GM19043 (cell line): ENCODE measurements at regions not wholly inside any gene's neighbourhood (a gene's known extent, or its start where the extent isn't known, plus 50 kb on each side); places are given as distances from the start of the nearest gene placed in this dataset.

ENCODE experiments used
- ATAC-seq: cut with Tn5 transposase; IDR thresholded peaks from one replicate; pipeline ENCODE4 v1.9.1; 2021; ENCODE audit warnings: low read depth; ENCODE audit not compliant: unreplicated experiment

DNA sequence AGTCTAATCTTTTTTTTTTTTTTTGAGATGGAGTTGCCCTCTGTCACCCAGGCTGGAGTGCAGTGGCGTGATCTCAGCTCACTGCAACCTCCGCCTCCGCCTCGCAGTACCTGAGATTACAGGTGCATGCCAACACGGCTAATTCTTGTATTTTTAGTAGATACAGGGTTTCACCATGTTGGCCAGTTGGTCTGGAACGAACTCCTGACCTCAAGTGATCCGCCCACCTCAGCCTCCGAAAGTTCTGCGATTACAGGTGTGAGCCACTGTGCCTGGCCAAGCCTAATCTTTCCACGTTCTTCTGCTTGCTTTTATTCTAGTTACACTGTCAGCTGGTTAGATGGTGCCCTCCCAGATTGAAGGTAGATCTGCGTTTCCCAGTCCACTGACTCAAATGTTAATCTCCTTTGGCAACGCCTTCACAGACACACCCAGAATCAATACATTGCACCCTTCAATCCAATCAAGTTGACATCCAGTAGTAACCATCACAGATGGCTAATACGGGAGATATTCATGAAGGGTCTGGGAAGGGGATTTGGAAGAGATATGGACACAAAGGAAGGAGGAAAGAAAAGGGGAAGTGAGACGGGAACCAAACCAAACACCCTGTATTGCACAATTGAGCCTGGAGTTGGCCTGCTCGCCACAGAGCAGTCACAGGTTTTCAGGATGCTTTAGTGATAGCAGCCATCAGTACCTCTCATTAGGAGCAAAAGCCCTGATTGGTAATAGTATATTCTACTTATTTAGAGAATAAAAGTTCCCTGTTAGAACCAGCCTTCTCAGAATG is 229.8 kb downstream of the PIK3C3 start:
- ATAC-seq: no peak

DNA sequence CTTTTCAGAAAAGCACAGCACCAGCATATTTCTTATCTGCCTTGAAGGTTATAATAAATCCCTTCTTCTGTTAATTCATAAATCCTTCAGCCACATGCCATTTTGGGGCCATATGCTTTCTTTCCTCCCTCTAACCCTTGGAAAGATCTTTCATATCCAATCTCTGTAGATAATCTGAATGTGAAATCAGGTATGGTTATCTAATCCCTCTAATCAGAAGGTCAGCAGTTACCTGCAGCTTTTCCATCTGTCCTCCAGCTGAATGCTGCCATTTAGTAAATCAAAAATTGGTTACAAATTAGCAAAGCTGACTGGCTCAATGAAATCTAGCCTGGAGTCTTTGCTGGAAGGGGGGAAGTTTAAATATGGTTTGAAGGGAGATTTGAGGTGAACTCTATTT is 230.5 kb downstream of the PIK3C3 start:
- no peak for ATAC-seq

DNA sequence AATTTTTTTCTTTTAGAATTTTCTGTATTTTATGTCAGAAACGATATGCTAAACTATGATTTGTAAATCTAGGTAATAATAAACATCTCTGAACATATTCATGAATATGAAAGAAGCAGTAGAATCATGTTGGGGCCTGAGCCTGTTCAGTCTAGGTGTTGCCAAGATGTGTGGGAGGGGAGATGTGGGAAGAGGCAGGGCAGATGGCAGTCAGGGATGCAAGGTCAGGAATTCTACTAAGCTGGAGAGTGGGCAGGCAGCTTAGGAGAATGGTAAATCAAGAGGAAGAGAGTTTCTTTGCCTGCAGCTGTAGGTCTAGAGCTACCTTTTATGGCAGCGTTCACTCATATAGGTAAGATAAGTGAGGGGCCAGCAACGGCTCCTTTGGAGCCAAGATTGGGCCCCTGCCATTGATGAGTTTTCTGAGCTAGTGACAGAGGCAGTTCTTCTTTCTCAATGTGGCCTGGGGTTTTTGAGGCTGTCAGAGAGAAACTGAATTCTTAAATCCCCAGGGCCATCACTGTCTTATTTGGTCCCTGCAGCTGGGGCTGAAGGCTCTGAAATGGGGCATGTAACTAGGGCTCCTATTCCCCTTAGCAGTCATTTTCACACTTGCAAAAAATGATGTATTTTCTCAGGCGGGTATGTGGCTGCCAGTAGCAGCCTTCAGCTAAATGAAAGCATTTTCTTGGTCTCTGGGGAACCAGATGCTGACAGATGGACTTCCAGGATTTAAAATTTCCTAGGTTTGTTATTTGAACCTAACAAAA is 232.8 kb downstream of the PIK3C3 start:
- peak; percentile 72 for ATAC-seq

DNA sequence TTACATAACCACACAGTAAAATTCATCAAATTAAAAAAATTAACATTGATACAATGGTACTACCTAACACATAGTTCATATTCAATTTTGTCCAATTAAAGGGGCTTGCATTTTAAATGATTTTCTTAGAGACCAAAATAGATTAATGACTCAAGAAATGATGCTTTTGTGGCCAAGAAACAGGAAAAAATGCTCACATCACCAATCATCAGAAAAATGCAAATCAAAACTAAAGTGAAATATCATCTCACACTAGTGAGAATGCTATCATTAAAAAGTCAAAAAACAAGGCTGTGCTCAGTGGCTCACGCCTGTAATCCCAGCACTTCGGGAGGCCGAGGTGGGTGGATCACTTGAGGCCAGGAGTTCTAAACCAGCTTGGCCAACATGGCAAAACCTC is 235.6 kb downstream of the PIK3C3 start:
- no peak for ATAC-seq

DNA sequence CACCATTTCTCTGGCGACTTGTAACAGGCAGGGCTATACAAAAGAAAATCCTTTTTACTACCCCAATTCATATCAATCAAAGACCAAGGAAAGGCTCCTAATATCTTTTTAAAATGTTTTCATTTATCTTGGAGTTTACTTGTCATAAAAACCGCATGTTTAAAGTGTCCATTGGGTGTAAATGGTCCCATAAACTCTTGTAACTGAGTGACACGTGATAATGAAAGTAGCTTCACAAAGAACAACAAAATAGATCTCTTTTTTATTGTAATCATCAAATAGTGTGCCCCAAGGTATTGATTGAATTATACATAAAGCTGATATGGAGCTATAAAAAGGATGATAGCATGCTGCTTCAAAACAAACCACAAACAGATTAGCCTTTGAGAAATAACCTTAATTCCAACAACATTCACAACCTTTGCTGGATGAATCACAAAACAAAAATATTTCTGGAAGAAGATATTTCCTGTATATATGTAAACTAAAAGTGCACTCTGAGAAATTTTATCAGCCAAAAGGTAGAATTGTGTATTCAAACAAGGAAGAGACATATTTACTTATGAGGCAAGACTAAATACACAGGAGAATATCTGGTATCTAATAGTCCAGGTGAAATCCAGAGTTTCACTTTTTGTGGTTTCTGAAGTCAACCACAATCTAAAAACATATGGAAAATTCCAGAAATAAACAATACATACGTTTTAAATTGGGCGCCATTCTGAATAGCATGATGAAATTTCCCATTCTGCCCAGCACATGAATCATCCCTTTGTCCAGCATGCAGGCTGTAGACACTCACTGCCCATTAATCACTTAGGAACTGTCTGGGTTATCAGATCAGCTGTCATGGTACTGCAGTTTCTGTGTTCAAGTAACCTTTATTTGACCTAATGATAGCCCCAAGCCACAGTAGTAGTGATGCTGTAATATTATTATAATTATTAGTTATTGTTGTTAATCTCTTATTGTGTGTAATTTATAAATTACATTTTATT is 237.5 kb downstream of the PIK3C3 start:
- ATAC-seq: no peak

DNA sequence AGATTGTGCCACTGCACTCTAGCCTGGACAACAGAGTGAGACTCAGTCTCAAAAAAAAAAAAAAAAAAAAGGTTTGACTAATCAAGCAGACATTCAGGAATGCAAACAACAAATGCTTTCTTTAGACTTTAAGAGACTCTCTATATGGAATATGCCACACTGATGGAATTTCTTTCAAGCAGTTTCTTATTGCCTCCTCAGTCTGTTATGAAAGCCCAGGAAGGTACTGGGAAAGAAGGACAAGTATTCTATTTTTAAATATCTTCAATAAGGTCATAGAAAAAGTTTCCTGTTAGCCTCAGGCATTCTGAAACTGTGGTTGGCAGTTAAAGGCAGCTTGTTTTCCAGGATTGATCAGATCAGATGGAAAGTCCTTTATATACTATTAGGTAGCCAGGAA is 241.6 kb downstream of the PIK3C3 start:
- no peak for ATAC-seq

DNA sequence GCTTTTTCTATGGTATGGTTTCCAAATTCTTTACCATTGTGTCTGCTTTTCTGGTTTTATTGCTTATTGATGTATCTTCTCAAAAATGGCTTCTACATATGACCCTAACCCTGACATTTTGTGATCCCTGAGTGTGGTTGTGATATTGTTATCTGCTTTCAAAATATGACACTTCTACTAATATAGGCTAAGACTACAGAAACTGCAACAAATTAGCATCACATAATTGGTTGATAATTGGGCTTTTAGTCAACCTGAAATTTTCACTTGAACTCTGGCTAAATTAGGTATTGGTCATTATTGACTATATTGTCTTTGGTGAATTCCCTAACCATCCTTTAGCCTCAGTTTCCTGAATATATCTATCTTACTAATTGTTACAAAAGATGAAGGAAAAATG is 246.1 kb downstream of the PIK3C3 start:
- no peak for ATAC-seq

DNA sequence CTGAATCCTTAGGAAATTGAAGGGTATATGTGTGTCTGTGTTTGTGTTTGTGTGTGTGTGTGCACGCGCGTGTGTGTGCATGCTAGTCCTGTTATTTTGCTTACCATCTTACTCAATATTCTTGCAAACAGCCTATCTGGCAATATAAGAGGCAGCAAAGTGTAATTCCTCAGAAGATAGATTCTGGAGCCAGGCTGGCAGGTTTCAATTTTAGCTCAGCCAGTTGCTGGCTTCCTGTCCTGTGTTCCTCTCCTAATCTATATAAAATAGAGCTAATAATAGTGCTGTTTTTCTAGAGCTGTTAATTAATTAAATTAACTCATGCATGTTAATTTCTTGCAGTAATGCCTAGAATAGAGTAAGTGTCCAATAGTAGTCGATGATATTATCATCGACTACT is 256.2 kb downstream of the PIK3C3 start:
- ATAC-seq: no peak

DNA sequence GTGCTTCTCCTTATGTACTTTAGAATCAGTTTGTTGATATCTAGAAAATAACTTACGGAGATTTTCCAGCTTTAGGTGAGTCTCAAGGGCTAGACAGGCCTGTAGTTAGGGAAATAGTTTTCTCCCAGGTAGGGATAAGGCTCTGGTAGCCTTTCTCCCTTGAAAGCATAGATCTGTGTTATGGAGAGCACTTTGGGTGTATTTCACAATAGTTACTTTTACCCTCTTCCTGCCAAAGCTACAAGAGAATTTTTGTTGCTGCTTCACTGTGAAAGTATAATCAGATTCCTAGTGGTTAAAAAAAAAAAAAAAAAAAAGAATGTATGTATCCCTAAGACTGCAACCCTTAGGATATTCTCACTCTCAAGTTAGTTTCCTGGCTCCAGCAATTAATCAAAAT is 267.5 kb downstream of the PIK3C3 start:
- no peak for ATAC-seq

DNA sequence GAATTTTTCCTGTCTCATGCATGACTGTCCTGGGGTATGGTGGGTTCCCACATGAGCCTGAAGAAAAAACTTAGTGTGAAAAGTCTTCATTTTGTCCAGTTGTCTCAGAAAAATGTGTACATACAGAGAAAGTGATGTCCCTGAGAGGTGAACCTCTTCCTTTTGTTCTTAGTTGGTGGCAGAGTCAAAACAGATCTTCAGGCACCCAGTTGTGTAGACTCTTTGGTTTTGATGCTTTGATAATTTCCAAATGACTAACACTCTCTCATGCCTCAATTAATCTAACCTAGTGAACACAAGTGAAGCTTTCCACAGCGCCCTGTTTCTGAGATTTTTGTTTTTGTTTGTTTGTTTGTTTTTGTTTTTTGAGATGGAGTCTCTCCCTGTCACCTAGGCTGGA is 273.5 kb downstream of the PIK3C3 start:
- ATAC-seq: no peak

DNA sequence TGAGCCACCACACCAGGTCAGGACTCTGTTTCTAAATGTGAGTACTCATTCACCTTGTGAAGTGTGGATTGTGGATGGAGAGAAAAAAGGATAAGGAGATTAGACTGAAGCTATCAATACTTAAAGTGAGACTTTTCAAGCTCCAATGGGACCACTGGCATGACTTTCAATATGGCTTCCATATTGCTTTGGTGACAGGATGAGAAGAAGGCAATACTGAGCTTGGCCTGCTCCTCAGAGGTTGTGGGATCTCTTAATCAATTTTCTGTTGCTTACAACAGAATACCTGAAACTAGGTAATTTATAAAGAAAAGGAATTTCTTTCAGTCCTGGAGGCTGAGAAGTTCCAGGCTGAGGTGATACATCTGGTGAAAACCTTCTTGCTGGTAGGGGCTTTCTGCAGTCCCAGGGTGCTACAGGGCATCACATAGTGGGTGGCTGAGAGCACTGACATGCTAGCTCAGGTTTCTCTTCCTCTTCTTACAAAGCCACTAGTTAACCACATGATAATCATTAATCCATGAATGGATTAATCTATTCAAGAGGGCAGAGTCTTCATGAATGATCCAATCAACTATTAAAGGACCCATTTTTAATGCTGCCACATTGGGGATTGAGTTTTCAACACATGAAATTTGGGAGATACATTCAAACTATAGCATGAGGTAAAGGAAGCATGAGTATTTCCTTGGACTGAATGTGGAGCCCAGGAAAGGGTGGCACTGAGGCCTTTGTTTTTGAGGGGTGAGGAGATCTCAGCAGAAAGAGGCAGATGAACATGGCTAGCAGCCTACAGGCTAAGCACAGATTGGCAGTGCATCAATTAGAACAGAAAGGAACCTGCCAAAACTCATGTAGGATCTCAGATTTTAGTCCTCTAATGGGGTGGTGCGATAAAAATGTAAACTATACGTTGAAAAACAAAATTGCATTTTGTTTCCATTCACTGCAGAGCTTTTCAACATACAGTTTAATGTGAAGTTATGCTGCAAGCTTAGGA is 274.5 kb downstream of the PIK3C3 start:
- peak; percentile 97 for ATAC-seq

DNA sequence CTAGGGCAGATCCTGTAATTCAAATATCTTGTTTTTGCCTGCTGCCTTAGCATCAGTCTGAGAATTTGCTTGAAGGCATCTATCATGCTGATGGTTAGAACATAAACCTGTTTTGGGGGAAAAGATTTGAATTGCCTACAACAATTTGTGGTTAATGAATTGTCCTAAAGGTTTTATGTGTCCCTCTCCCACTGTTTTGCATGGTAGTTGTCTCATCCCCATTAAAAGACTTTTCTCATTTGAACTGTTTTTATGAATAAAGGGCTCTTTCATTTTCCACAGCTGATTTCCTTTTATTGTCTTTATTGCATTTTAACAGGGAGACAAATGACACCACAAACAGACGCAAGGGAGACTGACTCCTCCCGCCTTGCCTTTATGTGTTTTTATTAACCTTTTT is 275.6 kb downstream of the PIK3C3 start:
- ATAC-seq: no peak

DNA sequence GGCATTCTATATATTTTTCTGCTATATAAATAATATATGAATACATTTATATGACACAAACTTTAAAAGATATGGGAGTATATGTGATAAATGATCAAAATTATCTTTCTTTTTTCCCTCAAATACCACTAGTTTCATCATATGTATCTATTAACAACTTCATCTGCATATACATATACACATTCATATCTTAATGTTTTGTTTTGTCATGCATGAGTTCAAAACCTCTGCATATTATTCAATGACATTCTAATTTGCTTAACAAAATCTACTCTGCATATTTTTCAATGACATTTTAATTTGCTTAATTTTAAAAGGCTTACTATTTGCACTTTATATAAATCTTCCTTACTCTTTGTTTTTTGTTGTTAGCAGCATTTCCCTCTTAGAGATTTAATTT is 276.2 kb downstream of the PIK3C3 start:
- no peak for ATAC-seq

DNA sequence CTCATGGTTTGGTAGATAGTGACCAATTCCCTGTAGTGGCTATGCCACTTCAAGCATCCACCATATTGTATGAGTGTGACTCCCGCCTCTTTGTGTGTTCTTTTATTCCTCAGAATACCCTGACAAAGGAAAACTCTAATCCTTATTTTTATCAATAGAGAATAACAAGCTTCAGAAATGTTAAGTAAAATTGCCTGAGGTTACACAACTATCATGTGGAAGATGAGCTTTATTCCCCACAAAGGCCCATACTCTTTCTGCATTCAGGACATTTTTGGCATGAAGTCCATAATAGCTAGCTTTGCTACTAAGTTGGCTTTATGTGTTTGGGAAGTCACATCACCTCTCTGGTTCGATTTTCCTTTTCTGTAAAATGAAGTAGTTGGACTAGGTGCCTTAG is 276.8 kb downstream of the PIK3C3 start:
- ATAC-seq: no peak

DNA sequence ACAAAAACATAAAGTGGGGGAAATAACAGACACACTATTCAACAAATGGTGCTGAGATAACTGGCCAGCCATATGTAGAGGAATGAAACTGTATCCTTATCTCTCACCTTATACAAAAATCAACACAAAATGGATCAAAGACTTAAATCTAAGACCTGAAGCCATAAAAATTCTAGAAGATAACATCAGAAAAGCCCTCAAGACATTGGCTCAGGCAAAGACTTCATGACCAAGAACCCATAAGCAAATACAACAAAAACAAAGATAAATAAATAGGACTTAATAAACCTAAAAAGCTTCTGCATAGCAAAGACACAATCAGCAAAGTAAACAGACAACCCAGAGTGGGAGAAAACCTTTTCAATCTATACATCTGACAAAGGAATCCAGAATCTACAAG is 278.9 kb downstream of the PIK3C3 start:
- ATAC-seq: no peak

DNA sequence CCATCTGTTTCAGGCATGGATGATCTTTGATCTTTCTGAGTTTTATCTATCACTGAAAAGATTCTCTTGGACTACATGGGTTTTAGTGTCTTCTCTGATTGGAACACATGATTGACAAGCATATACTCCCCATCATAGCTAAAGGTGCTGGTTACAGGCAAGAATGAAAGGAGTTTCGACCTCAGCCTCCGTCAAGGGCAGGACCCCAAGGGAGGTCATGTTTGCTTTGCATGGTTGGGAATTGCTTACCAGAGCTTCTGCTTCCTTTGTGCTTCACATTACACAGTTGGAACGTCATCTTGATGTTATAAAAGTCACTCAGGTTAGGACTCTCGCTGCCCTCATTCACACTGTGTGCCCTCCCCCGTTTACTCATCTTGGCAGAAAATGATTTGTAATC is 287.7 kb downstream of the PIK3C3 start:
- no peak for ATAC-seq

DNA sequence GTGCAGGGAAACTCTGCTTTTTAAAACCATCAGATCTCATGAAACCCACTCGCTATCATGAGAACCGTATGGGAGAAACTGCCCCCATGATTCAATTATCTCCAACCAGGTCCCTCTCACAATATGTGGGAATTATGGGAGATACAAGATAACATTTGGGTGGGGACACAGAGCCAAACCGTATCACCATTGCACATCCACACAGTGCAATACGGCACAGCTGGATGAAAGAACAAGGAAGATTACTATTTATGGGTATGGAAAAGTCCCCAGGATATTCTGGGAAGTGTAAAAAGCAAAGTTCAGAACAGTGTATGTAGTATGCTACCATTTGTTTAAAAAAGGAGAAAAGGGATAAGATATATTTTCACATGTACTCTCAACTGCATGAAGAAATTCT is 290.1 kb downstream of the PIK3C3 start:
- ATAC-seq: no peak

DNA sequence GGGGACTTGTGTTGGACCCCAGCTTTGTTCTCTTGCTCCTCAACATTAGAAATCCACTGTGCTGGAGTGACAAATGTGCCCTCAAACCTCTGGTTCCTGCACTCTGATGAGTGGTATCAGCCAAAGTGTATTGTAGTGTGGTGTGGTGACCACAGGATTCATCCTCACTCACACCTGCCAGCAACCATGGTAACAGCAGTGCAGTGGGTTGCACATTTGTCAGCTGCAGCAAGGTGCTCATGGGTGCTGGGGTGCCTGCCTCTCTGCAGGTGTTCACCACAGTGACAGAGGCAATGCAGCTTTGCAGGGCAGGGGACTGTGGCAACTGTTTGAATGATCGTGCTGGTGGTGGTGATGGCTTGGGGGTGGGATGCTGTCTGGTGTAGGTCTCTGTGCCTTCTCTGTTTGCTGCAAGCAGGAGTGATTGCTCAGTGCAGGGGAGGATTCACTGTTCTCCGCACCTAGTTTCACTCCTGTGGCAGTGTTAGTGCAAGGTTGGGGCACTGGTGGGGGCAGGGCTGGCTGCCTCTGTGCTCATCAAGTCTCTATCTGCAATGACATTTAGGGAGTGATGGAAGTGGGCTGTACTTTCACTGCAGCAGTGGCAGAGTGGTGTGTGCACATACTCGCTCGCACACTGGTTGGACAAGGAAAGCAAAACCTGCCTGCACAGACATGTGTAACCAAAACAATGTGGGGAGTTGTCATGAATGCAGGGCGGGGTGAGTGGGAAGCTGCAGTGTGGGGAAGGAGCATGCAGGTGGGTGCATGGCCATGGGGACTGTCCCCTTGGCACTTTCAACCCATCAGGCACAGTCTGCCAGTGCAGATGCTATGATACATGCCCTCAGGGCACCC is 301.1 kb downstream of the PIK3C3 start:
- ATAC-seq: no peak
